Erythroblast (primary cell): ENCODE measurements at regions not wholly inside any gene's neighbourhood (a gene's known extent, or its start where the extent isn't known, plus 50 kb on each side); places are given as distances from the start of the nearest gene placed in this dataset.

Experiments used
- GATA1 ChIP-seq: IDR thresholded peaks from 2 replicates; pipeline ENCODE4 v1.6.1; 2011; ENCODE audit warnings: low read depth, mild to moderate bottlenecking, control low read depth, low read length, moderate library complexity
- POLR2A ChIP-seq: IDR thresholded peaks from 2 replicates; pipeline ENCODE4 v1.6.1; 2011; ENCODE audit warnings: mild to moderate bottlenecking, low read length

GRCh38 chr3:7978087-7978422 is 523.6 kb upstream of the LMCD1 start:
- TF ChIP-seq POLR2A (no peak), GATA1 (no peak)
